Liver (tissue), 8 donors: ENCODE measurements at regions not wholly inside any gene's neighbourhood (a gene's known extent, or its start where the extent isn't known, plus 50 kb on each side); places are given as distances from the start of the nearest gene placed in this dataset.
A peak's percentile ranks its signal among the peaks of the same experiment; 100 is the strongest.

Experiments used
- DNase-seq: peaks from one replicate; pipeline ENCODE4 v3.0.0-alpha.2; 2017; ENCODE audit warnings: low spot score
- H3K27ac ChIP-seq, 2 donors: one replicate each; pipeline ENCODE4 v1.7.0; 2013; ENCODE audit warnings: inconsistent platforms in 2 of 2, low read length in 2 of 2, control low read depth in 1 of 2, low read depth in 1 of 2, mild to moderate bottlenecking in 1 of 2
- H3K27me3 ChIP-seq, 4 donors: one replicate each; pipeline versions ENCODE4 v1.6.1 to v1.7.0; 2013; ENCODE audit warnings: low read length in 3 of 4, inconsistent platforms in 1 of 4, mild to moderate bottlenecking in 1 of 4, moderate library complexity in 1 of 4; ENCODE audit not compliant: control insufficient read depth in 4 of 4, insufficient read depth in 4 of 4
- H3K36me3 ChIP-seq, 4 donors: one replicate each; pipeline versions ENCODE4 v1.6.1 to v1.7.0; 2013; ENCODE audit warnings: low read length in 3 of 4, mild to moderate bottlenecking in 3 of 4, low read depth in 1 of 4, moderate library complexity in 1 of 4; ENCODE audit not compliant: control insufficient read depth in 4 of 4, insufficient read depth in 3 of 4
- H3K4me1 ChIP-seq, 4 donors: one replicate each; pipeline versions ENCODE4 v1.6.1 to v1.7.0; 2013; ENCODE audit warnings: low read length in 3 of 4, mild to moderate bottlenecking in 3 of 4, moderate library complexity in 1 of 4; ENCODE audit not compliant: control insufficient read depth in 4 of 4, insufficient read depth in 4 of 4
- H3K4me3 ChIP-seq, 3 donors: one replicate each; pipeline versions ENCODE4 v1.6.1 to v1.7.0; 2013; ENCODE audit warnings: low read length in 3 of 3, control low read depth in 1 of 3, low read depth in 1 of 3, mild to moderate bottlenecking in 1 of 3
- H3K9ac ChIP-seq, 2 donors: one replicate each; pipeline ENCODE4 v1.7.0; 2013; ENCODE audit warnings: low read length in 2 of 2, mild to moderate bottlenecking in 2 of 2, moderate library complexity in 2 of 2, control low read depth in 1 of 2, low read depth in 1 of 2
- H3K9me3 ChIP-seq, 4 donors: one replicate each; pipeline versions ENCODE4 v1.6.1 to v1.7.0; 2013; ENCODE audit warnings: low read length in 3 of 4; ENCODE audit not compliant: control insufficient read depth in 4 of 4
- CTCF ChIP-seq: fragments of 150-350 bp; IDR thresholded peaks from 2 replicates; pipeline ENCODE4 v1.5.1; 2017; ENCODE audit warnings: improper control_type of control experiment, low read depth, low read length; ENCODE audit not compliant: missing input control
- EGR1 ChIP-seq, 2 donors: IDR thresholded peaks; 2 replicates each; pipeline ENCODE4 v1.6.1; 2016 to 2018; ENCODE audit warnings: antibody characterized with exemption in 2 of 2, low read depth in 2 of 2
- FOXA1 ChIP-seq: IDR thresholded peaks from 2 replicates; pipeline ENCODE4 v1.6.1; 2016; ENCODE audit warnings: antibody characterized with exemption
- FOXA2 ChIP-seq: IDR thresholded peaks from 2 replicates; pipeline ENCODE4 v1.6.1; 2016; ENCODE audit warnings: antibody characterized with exemption
- HNF4A ChIP-seq, 2 donors: conservative IDR thresholded peaks; 2 replicates each; pipeline ENCODE4 v1.6.1; 2016; ENCODE audit warnings: antibody characterized with exemption in 2 of 2, mild to moderate bottlenecking in 2 of 2
- JUND ChIP-seq, 2 donors: IDR thresholded peaks; 2 replicates each; pipeline ENCODE4 v1.6.1; 2016; ENCODE audit warnings: antibody characterized with exemption in 2 of 2
- RAD21 ChIP-seq, 2 donors: IDR thresholded peaks; 2 replicates each; pipeline ENCODE4 v1.6.1; 2016; ENCODE audit warnings: antibody characterized with exemption in 2 of 2, mild to moderate bottlenecking in 2 of 2
- RXRA ChIP-seq, 2 donors: IDR thresholded peaks; 2 replicates each; pipeline ENCODE4 v1.6.1; 2017 to 2018; ENCODE audit warnings: antibody characterized with exemption in 2 of 2, mild to moderate bottlenecking in 1 of 2
- SP1 ChIP-seq: IDR thresholded peaks from 2 replicates; pipeline ENCODE4 v1.6.1; 2018; ENCODE audit warnings: antibody characterized with exemption, mild to moderate bottlenecking
- TAF1 ChIP-seq: conservative IDR thresholded peaks from 2 replicates; pipeline ENCODE4 v1.6.1; 2016; ENCODE audit warnings: antibody characterized with exemption, mild to moderate bottlenecking
- YY1 ChIP-seq: IDR thresholded peaks from 2 replicates; pipeline ENCODE4 v1.6.1; 2016; ENCODE audit warnings: antibody characterized with exemption, mild to moderate bottlenecking
- WGBS: extraction: QIAGEN DNeasy Blood & Tissue Kit; methylation state at CpG from one replicate; pipeline ENCODE4 v1.1.7; 2013; 5-methylcytosine and 5-hydroxymethylcytosine counted together
- TF ChIP-seq, protein P1 (sequence below): IDR thresholded peaks from 2 replicates; pipeline ENCODE4 v1.6.1; 2016; ENCODE audit warnings: antibody characterized with exemption
- TF ChIP-seq, protein P2 (sequence below): IDR thresholded peaks from 2 replicates; pipeline ENCODE4 v1.6.1; 2016; ENCODE audit warnings: antibody characterized with exemption, mild to moderate bottlenecking
- donor health status: healthy.
- donor health status: healthy.
- donor health status: healthy.
- donor health status: healthy.
- donor health status: healthy.

GRCh38 chr3:117298273-117298672 is 588.7 kb downstream of the TUSC7 start:
- no peak for DNase-seq

DNA sequence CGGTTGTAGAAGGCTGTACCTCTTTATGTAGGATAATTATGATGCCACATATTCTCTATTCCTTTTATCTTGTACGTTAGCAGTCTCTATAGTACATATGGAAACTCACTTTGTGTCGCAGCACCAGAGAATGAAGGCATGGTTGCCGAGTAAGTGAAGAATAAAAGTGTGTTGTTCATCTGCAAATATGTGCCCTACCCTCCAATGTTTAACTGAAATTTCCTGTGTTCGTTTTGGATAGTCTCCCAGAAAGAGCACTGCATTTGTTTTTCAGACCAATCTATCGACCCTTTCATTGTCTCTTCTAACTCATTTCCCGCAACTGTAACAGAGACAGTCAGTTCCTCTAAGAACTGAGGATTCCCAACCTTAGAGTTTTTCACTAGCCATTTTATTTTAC is 592.8 kb downstream of the TUSC7 start:
- no peak for DNase-seq
- H3K4me1 ChIP-seq = peaks cover 0 to 4% (median 0%) of the 10 kb centered on the region in 4 donors
- no peak overlapping the region for H3K9ac ChIP-seq
- H3K36me3 ChIP-seq = no peaks in the 10 kb centered on the region
- H3K27me3 ChIP-seq = no peaks in the 10 kb centered on the region
- 48% methylated on average over 7 of the region's 7 CpGs for WGBS
- H3K9me3 ChIP-seq = no peaks in the 10 kb centered on the region
- H3K27ac ChIP-seq = no peak overlapping the region
- no peak overlapping the region for H3K4me3 ChIP-seq
- TF ChIP-seq, protein P1, sequence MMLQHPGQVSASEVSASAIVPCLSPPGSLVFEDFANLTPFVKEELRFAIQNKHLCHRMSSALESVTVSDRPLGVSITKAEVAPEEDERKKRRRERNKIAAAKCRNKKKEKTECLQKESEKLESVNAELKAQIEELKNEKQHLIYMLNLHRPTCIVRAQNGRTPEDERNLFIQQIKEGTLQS = no peak
- peak in 1 of 2 donors; percentile 12 for TF ChIP-seq HNF4A (conservative IDR thresholded peaks at IDR 0.05)
- TF ChIP-seq YY1 = peak; percentile 32

More at GRCh38 chr3:117298273-117298672, 588.7 kb downstream of the TUSC7 start:
- no peak overlapping the region for H3K27ac ChIP-seq
- H3K4me1 ChIP-seq = peaks cover 0 to 4% (median 0%) of the 10 kb centered on the region in 4 donors
- H3K27me3 ChIP-seq = no peaks in the 10 kb centered on the region
- H3K9ac ChIP-seq = no peak overlapping the region
- TF ChIP-seq RXRA (IDR thresholded peaks at IDR 0.05) = no peak
- TF ChIP-seq HNF4A (conservative IDR thresholded peaks at IDR 0.05) = no peak
- TF ChIP-seq TAF1 = no peak
- no peak for TF ChIP-seq SP1
- TF ChIP-seq JUND (IDR thresholded peaks at IDR 0.05) = no peak
- TF ChIP-seq, protein P1 = no peak
- TF ChIP-seq, protein P2, sequence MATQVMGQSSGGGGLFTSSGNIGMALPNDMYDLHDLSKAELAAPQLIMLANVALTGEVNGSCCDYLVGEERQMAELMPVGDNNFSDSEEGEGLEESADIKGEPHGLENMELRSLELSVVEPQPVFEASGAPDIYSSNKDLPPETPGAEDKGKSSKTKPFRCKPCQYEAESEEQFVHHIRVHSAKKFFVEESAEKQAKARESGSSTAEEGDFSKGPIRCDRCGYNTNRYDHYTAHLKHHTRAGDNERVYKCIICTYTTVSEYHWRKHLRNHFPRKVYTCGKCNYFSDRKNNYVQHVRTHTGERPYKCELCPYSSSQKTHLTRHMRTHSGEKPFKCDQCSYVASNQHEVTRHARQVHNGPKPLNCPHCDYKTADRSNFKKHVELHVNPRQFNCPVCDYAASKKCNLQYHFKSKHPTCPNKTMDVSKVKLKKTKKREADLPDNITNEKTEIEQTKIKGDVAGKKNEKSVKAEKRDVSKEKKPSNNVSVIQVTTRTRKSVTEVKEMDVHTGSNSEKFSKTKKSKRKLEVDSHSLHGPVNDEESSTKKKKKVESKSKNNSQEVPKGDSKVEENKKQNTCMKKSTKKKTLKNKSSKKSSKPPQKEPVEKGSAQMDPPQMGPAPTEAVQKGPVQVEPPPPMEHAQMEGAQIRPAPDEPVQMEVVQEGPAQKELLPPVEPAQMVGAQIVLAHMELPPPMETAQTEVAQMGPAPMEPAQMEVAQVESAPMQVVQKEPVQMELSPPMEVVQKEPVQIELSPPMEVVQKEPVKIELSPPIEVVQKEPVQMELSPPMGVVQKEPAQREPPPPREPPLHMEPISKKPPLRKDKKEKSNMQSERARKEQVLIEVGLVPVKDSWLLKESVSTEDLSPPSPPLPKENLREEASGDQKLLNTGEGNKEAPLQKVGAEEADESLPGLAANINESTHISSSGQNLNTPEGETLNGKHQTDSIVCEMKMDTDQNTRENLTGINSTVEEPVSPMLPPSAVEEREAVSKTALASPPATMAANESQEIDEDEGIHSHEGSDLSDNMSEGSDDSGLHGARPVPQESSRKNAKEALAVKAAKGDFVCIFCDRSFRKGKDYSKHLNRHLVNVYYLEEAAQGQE = no peak
- TF ChIP-seq FOXA2 = no peak
- TF ChIP-seq CTCF = no peak
- no peak overlapping the region for H3K4me3 ChIP-seq
- no peaks in the 10 kb centered on the region for H3K36me3 ChIP-seq
- H3K9me3 ChIP-seq = no peaks in the 10 kb centered on the region

- TF ChIP-seq TAF1 = no peak
- no peak for TF ChIP-seq SP1
- no peak for TF ChIP-seq FOXA1
- no peak for TF ChIP-seq YY1
- no peak for TF ChIP-seq RAD21 (IDR thresholded peaks at IDR 0.05)
- no peak for TF ChIP-seq FOXA2
- TF ChIP-seq EGR1 (IDR thresholded peaks at IDR 0.05; ENCODE audit: low read depth in 2 of 2) = no peak
- no peak for TF ChIP-seq HNF4A (conservative IDR thresholded peaks at IDR 0.05)
- TF ChIP-seq RXRA (IDR thresholded peaks at IDR 0.05) = no peak
- no peak for TF ChIP-seq CTCF
- H3K4me3 ChIP-seq = no peak overlapping the region
- no peaks in the 10 kb centered on the region for H3K9me3 ChIP-seq
- no peak for DNase-seq
- no peaks in the 10 kb centered on the region for H3K27me3 ChIP-seq
- 71% methylated on average over 1 of the region's 1 CpG for WGBS
- peaks cover 0 to 4% (median 0%) of the 10 kb centered on the region in 4 donors for H3K4me1 ChIP-seq
- H3K27ac ChIP-seq = no peak overlapping the region
- H3K9ac ChIP-seq = no peak overlapping the region
- H3K36me3 ChIP-seq = no peaks in the 10 kb centered on the region
Measured at GRCh38 chr3:117303443-117303842, 593.9 kb downstream of the TUSC7 start.
